Astrocyte of the cerebellum (primary cell): ENCODE measurements at regions not wholly inside any gene's neighbourhood (a gene's known extent, or its start where the extent isn't known, plus 50 kb on each side); places are given as distances from the start of the nearest gene placed in this dataset.

Source experiments
- DNase-seq: peaks from one replicate; pipeline ENCODE4 v3.0.0-alpha.2; 2011; ENCODE audit warnings: low read depth
- H3K4me3 ChIP-seq: 2 replicates; pipeline ENCODE4 v1.5.1; 2011; ENCODE audit warnings: mild to moderate bottlenecking, low read depth, low read length, moderate library complexity
- in situ Hi-C: cut with HindIII; loops from 2 replicates; pipeline ENCODE4 v1.10.0; 2017; ENCODE audit warnings: low sequenced_read_pairs
- TF ChIP-seq, protein P1 (sequence below): IDR thresholded peaks from 2 replicates; pipeline ENCODE4 v1.5.1; 2012; ENCODE audit warnings: low read length, low read depth, moderate library complexity, mild to moderate bottlenecking; ENCODE audit errors: missing control alignments

DNA sequence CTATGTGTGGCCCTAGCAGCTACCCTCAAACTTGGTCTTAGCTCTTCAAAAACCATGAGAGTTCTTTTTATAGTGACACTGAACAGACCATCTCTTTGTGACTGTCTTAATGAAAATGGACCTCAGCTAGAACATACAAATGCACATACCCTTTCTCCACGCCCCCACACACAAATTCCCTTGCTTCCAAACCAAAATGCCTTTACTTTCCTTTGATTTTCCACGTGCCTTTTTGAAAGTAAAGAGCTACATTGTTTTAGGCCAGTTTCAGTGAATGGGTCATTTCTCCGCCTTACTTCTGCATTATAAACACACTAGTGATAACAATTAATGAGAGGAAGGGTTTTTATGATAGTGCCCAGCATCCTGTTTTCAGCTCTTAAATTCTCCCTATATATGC, 105.8 kb upstream of the EFNA5 start:
- in situ Hi-C loops: no loop called here
- no peak overlapping the region for H3K4me3 ChIP-seq
- no peak for DNase-seq
- TF ChIP-seq, protein P1, sequence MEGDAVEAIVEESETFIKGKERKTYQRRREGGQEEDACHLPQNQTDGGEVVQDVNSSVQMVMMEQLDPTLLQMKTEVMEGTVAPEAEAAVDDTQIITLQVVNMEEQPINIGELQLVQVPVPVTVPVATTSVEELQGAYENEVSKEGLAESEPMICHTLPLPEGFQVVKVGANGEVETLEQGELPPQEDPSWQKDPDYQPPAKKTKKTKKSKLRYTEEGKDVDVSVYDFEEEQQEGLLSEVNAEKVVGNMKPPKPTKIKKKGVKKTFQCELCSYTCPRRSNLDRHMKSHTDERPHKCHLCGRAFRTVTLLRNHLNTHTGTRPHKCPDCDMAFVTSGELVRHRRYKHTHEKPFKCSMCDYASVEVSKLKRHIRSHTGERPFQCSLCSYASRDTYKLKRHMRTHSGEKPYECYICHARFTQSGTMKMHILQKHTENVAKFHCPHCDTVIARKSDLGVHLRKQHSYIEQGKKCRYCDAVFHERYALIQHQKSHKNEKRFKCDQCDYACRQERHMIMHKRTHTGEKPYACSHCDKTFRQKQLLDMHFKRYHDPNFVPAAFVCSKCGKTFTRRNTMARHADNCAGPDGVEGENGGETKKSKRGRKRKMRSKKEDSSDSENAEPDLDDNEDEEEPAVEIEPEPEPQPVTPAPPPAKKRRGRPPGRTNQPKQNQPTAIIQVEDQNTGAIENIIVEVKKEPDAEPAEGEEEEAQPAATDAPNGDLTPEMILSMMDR: no peak

DNA sequence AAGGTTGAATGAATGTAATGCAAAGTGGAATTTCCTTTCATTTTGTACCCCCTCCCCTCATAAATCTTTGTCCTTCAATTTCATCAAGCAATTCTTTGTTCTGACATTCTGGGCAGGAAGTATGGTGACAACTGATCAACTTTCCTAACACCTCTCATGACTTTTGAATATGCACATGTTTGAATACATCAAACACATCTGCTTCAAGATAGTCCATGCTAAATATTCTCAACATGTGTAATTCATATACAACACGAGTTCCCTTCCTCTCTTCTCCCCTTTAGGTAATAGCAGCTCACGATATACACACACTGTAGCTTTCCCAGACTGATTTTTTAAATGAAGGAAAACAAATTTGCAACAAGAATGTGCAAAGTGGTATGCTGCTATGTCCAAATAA, 103.6 kb upstream of the EFNA5 start:
- in situ Hi-C loops: no loop called here
- H3K4me3 ChIP-seq: no peak overlapping the region
- DNase-seq: no peak
- TF ChIP-seq, protein P1: no peak

DNA sequence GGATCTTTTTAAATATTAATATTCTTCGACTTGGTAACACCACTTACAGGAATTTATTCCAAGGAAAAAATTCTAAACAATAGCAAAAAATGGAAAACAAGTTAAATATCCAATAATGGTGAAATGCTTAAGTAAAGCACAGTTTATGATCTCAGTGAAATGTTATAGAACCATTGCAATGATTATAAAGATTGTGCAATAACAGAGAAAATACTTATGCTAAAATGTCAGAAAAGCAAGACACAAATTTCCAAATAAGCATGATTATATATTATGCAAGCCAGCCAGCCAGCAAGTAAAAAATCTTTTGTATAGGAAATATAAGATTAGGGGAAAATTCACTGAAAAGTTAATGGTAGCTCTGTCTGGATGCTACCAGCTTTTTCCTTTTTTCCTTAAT, 102.7 kb upstream of the EFNA5 start:
- no peak for DNase-seq
- TF ChIP-seq, protein P1: no peak
- in situ Hi-C loops: no loop called here
- H3K4me3 ChIP-seq: no peak overlapping the region

DNA sequence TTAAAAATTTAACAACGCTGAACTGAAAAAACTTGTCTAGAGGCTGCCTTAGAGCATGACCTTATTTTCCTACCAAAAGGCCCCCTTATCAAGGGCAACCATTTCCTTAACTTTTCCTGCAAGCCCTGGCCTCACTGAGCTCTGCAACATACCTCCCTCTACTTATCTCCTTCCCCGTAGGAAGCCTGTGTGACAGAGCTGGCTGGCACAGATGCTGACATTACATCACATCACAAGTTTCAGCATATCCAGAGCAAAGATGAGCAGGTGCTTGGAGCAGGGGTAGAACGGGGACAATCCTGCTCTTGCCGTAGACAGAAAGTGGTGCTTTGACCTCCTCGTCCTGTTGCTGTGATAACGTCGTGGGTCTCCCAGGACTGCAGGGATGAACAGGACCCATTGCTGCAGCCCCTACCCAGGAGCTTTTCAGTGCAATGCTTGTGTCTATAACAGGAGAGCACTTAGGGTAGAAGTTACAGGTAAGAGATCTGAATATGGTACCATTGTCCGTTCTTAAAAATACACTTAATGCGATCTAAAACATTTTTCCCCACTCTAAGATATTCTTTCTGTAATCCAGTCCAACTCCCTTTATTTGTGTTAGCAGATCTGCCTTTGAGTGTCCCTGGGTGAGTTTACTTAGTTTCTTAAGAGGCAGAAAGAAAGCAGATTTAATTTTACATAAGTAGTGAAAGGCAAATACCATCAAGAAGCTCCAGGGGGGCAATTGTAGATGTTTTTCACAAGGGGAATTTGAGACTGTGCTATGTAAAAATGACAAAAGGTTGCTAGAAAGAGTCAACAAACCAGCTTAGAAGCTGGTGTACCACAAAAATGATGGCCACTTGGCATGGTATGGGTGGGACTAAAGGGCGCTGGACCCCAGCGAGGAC, 101.9 kb upstream of the EFNA5 start:
- no peak for DNase-seq
- in situ Hi-C loops: no loop called here
- no peak overlapping the region for H3K4me3 ChIP-seq
- TF ChIP-seq, protein P1: no peak

DNA sequence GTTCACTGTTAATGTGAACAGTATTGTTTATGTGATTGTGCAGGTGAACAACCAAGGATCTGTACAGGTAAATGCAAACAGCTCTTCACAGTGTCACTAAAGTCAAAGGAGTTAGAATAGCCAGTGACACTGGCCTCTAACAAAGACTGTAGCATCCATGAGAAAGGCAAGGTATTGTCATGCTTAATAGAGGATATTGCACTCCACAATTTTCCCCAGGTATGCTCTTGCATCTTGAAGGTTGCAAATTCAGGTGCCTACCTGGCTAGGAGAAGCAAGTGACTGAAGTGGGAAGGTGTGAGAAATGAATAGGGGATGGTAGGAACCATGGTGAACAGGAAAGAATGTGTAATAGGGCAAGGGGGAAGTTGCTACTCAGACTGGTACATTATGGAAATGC, 101.2 kb upstream of the EFNA5 start:
- H3K4me3 ChIP-seq: no peak overlapping the region
- DNase-seq: no peak
- in situ Hi-C loops: no loop called here
- TF ChIP-seq, protein P1: no peak

DNA sequence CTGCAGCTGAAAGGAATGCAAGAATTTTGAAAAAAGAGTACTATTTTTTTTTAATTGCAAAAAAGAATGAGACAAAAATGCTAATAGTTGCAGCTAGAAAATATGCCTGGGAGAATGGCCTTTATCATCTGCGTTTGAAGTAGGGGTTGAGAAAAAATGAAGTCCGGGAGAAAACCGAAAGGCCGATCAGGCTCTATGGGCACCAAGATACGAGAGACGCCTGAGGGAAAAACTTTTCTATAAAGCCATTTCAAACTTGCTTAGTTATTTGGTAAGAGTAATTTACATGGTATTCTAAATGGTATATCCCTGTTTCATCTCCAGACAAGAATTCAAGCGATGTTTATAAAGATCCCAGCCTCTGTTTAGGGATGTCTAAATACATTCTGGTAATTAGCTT, 99.3 kb upstream of the EFNA5 start:
- DNase-seq: no peak
- in situ Hi-C loops: no loop called here
- no peak overlapping the region for H3K4me3 ChIP-seq
- TF ChIP-seq, protein P1: no peak
